ENCODE measurements at regions not wholly inside any gene's neighbourhood (a gene's known extent, or its start where the extent isn't known, plus 50 kb on each side); places are given as distances from the start of the nearest gene placed in this dataset.
A peak's percentile ranks its signal among the peaks of the same experiment; 100 is the strongest.

GRCh38 chr1:112312315-112312714 lies 83.7 kb upstream of the CTTNBP2NL start:
- Histone ChIP-seq H3K79me2 (replicated peaks; ENCODE audit: insufficient read depth) (no peaks in the 10 kb centered on the region), H2AFZ (peak overlapping the region; percentile 43; the same call in 1 of the 2 replicates), H3F3A (replicated peaks; ENCODE audit: low read depth) (no peaks in the 10 kb centered on the region), H3K9me2 (ENCODE audit: insufficient read depth) (peaks cover 4% of the 10 kb centered on the region; the same call in 1 of the 2 replicates), H3K4me1 (ENCODE audit: insufficient read depth) (peaks cover 14% of the 10 kb centered on the region; the same call in 1 of the 2 replicates), H3K4me3 (no peak overlapping the region), H3K36me3 (ENCODE audit: insufficient read depth) (no peaks in the 10 kb centered on the region), H3K27ac (ENCODE audit: low read depth) (no peak overlapping the region), H3K27me3 (ENCODE audit: insufficient read depth) (no peaks in the 10 kb centered on the region), H3K4me2 (no peak overlapping the region), H4K20me1 (replicated peaks; ENCODE audit: insufficient read depth) (no peaks in the 10 kb centered on the region)
- no peak for DNase-seq (ENCODE audit: low spot score)
- H3K4me3 Mint-ChIP-seq, result no peak overlapping the region
- no peak for TF ChIP-seq STAT1 (IDR thresholded peaks at IDR 0.05; ENCODE audit: unreplicated experiment)
- no peak for TF ChIP-seq EZH2 (IDR thresholded peaks at IDR 0.05; ENCODE audit: low read depth, unreplicated experiment)
- TF ChIP-seq ZNF331 (CRISPR knock-in tag; IDR thresholded peaks at IDR 0.05; ENCODE audit: low read depth), result no peak
- no peak for TF ChIP-seq POLR2AphosphoS5 (IDR thresholded peaks at IDR 0.05; ENCODE audit: low read depth)
- TF ChIP-seq ETS1 (IDR thresholded peaks at IDR 0.05), result no peak
- TF ChIP-seq NANOG (IDR thresholded peaks at IDR 0.05; ENCODE audit: borderline replicate concordance), result no peak
- TF ChIP-seq REST (IDR thresholded peaks at IDR 0.05; ENCODE audit: unreplicated experiment), result no peak
- no peak for TF ChIP-seq ZNF114 (CRISPR knock-in tag; IDR thresholded peaks at IDR 0.05)
- TF ChIP-seq ZNF462 (CRISPR knock-in tag; IDR thresholded peaks at IDR 0.05), result no peak
- no peak for TF ChIP-seq JUNB (IDR thresholded peaks at IDR 0.05; ENCODE audit: unreplicated experiment)
- TF ChIP-seq CREB1 (CRISPR knock-in tag; IDR thresholded peaks at IDR 0.05; ENCODE audit: low read depth), result no peak
- no peak for TF ChIP-seq EZH2phosphoT487 (IDR thresholded peaks at IDR 0.05; ENCODE audit: unreplicated experiment)
- no peak for TF ChIP-seq CTCF (conservative IDR thresholded peaks at IDR 0.05; ENCODE audit: low read depth in 2 of 2)
- no peak overlapping the region for H3K27ac Mint-ChIP-seq
- peak; percentile 46; the same call in 2 of the 3 replicates for ATAC-seq
- H3K9me3 Mint-ChIP-seq, result no peaks in the 10 kb centered on the region
- no peaks in the 10 kb centered on the region for H3K27me3 Mint-ChIP-seq (ENCODE audit: insufficient read depth, low read depth, poor library complexity)
- peaks cover 17% of the 10 kb centered on the region for H3K4me1 Mint-ChIP-seq
- no peaks in the 10 kb centered on the region for H3K36me3 Mint-ChIP-seq (ENCODE audit: low read depth)
